ENCODE measurements at regions not wholly inside any gene's neighbourhood (a gene's known extent, or its start where the extent isn't known, plus 50 kb on each side); places are given as distances from the start of the nearest gene placed in this dataset.

DNA sequence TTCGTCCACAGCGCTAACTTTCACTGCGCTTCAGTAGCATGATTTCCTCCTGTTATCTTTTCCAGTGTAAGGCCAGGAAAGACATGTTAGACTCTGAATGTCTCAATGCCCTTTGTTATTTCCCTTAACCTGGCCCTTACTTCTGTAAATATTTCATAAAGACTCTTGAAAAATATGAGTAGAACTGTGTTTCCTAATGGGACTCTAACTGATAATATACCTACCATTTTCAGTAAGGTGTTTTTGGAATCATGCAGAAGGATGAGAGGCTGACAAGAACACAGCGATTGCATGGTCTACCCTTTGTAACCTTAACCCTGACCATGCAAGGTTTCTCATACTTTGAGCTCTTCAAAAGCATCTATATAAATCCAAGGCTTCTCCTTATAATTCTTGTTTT is 550.1 kb downstream of the SLITRK6 start:
- no peak for ATAC-seq
- Mint-ChIP-seq H3K27ac (no peak overlapping the region), H3K4me1 (no peaks in the 10 kb centered on the region), H3K27me3 (no peaks in the 10 kb centered on the region), H3K4me3 (no peak overlapping the region), H3K36me3 (ENCODE audit: low read depth) (no peaks in the 10 kb centered on the region)
- no peaks in the 10 kb centered on the region for H3K9me3 ChIP-seq (ENCODE audit: control insufficient read depth, low read length, poor library complexity, severe bottlenecking)
- no peak for DNase-seq

DNA sequence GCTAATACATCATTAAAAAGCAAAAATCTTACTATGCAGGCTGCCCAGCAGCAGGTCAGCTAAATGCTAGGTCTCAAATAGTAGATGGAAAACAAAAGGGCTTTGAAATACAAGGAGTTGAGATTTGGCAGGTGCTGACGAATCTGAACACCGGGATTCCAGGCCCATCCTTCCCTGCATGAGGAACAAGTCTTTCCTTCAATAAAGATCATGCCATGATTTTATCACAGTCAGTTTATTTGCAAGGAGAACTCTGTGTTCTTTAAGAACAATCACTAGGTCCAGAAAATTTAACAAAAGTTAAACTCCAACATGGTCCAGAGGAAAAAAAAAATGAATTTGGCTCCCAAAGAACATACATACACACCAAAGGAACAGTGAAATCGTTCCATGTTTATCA is 551.4 kb downstream of the SLITRK6 start:
- H3K27me3 Mint-ChIP-seq: no peaks in the 10 kb centered on the region
- H3K4me1 Mint-ChIP-seq: no peaks in the 10 kb centered on the region
- DNase-seq: no peak
- no peak for ATAC-seq
- H3K9me3 ChIP-seq (ENCODE audit: control insufficient read depth, low read length, poor library complexity, severe bottlenecking): no peaks in the 10 kb centered on the region
- no peaks in the 10 kb centered on the region for H3K36me3 Mint-ChIP-seq (ENCODE audit: low read depth)
- no peak overlapping the region for H3K4me3 Mint-ChIP-seq
- H3K27ac Mint-ChIP-seq: no peak overlapping the region

DNA sequence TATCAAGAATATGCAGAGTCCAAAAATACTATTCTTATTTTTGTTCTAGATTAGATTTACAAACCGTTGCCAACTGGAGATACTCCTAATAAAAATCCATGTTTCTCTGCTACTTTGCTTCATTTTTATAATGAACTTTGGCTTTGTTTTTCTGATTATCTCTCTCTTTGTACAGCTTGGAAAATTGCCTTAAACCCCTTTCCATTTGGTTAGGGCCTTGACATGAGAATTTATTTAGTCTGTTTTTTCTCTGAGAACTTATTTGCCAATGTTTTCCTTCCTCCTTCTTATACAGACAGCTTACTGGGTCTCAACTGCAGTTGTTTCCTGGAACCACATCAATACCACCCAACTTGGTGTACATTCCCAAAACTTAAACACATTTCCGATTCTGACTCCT is 555.4 kb downstream of the SLITRK6 start:
- no peaks in the 10 kb centered on the region for H3K36me3 Mint-ChIP-seq (ENCODE audit: low read depth)
- no peaks in the 10 kb centered on the region for H3K9me3 ChIP-seq (ENCODE audit: control insufficient read depth, low read length, poor library complexity, severe bottlenecking)
- H3K4me3 Mint-ChIP-seq: no peak overlapping the region
- no peak overlapping the region for H3K27ac Mint-ChIP-seq
- no peaks in the 10 kb centered on the region for H3K27me3 Mint-ChIP-seq
- DNase-seq (no peak), ATAC-seq (no peak)
- H3K4me1 Mint-ChIP-seq: no peaks in the 10 kb centered on the region

DNA sequence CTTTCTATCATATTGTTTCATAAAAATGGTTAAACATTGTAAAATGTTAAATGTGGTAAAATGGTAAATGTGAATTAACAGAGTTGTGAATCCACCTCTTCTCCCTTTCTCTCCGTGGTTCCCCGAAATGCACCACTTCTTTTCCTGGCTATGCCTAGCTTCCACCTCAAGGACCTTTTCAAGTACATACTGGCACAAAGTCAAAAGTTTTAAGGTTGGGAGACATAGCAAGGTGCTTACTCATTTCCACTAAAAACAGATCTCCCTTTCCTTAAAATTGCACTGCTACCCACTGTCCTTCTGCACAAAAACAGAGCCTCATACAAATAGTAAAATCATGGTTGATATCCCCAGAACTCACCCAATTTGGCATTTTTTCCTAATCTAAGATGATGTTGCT is 558.2 kb downstream of the SLITRK6 start:
- ATAC-seq (no peak), DNase-seq (no peak)
- no peaks in the 10 kb centered on the region for H3K36me3 Mint-ChIP-seq (ENCODE audit: low read depth)
- H3K27ac Mint-ChIP-seq: no peak overlapping the region
- no peaks in the 10 kb centered on the region for H3K9me3 ChIP-seq (ENCODE audit: control insufficient read depth, low read length, poor library complexity, severe bottlenecking)
- H3K4me3 Mint-ChIP-seq: no peak overlapping the region
- H3K4me1 Mint-ChIP-seq: no peaks in the 10 kb centered on the region
- no peaks in the 10 kb centered on the region for H3K27me3 Mint-ChIP-seq

DNA sequence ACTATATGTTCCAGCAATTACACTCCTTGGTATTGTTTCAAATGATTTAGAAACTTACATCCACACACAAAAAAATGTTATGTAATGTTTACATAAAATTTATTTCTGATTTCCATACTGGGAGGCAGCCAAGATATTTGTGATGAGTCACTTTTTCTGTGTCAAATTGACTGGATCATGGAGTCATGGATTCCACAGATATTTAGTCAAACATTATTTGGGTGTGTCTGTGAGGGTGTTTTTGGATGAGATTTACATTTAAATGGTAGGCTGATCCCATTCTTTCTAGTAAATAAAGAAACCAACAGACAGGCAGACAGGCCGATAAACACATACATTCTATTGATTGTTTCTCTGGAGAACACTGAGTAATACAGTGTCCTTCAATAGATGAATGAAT is 562.8 kb downstream of the SLITRK6 start:
- no peaks in the 10 kb centered on the region for H3K36me3 Mint-ChIP-seq (ENCODE audit: low read depth)
- H3K9me3 ChIP-seq (ENCODE audit: control insufficient read depth, low read length, poor library complexity, severe bottlenecking): no peaks in the 10 kb centered on the region
- H3K27me3 Mint-ChIP-seq: no peaks in the 10 kb centered on the region
- ATAC-seq (no peak), DNase-seq (no peak)
- no peak overlapping the region for H3K4me3 Mint-ChIP-seq
- H3K27ac Mint-ChIP-seq: no peak overlapping the region
- H3K4me1 Mint-ChIP-seq: no peaks in the 10 kb centered on the region

DNA sequence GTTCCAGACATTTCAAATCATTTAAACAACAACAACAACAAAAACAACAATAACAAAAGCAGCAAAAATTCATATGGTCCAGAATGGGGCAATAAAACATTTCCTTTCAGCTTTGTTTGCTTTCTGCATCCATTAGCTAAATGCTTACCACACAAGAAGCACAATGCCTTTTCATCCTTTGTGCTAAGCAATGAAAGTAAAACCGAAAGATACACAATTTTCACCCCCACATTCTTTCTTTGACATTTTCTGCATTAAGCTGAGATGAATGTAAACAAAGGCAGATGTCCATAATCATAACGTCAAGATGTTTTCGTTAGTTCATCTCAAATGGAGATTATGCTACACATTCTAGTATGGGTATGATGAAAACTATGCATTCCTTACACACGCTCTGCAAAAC is 568.5 kb downstream of the SLITRK6 start:
- Mint-ChIP-seq H3K4me1 (no peaks in the 10 kb centered on the region), H3K27ac (no peak overlapping the region), H3K4me3 (no peak overlapping the region), H3K36me3 (ENCODE audit: low read depth) (no peaks in the 10 kb centered on the region), H3K27me3 (no peaks in the 10 kb centered on the region)
- ATAC-seq: no peak
- no peaks in the 10 kb centered on the region for H3K9me3 ChIP-seq (ENCODE audit: control insufficient read depth, low read length, poor library complexity, severe bottlenecking)
- DNase-seq: no peak

DNA sequence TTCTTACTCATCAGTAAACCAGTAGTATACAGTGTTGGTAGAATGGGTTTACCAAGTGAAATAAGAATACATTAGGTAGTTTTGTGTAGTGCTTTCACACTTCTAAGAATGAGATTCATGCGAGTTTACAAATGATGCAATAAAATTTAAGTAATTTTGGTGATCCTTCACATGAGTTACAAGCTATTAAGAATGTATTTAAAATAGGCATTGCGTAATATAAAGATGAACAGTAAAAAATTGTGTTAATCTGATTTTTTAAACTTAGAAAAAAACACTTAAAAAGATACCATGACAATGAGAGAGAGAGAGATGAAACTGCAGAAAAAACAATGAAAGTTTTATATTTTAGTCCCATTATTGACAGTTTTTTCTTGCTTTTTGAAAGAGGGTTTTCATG is 570.5 kb downstream of the SLITRK6 start:
- H3K9me3 ChIP-seq (ENCODE audit: control insufficient read depth, low read length, poor library complexity, severe bottlenecking): no peaks in the 10 kb centered on the region
- ATAC-seq: no peak
- Mint-ChIP-seq H3K27ac (no peak overlapping the region), H3K4me1 (no peaks in the 10 kb centered on the region), H3K4me3 (no peak overlapping the region), H3K27me3 (no peaks in the 10 kb centered on the region), H3K36me3 (ENCODE audit: low read depth) (no peaks in the 10 kb centered on the region)
- no peak for DNase-seq

DNA sequence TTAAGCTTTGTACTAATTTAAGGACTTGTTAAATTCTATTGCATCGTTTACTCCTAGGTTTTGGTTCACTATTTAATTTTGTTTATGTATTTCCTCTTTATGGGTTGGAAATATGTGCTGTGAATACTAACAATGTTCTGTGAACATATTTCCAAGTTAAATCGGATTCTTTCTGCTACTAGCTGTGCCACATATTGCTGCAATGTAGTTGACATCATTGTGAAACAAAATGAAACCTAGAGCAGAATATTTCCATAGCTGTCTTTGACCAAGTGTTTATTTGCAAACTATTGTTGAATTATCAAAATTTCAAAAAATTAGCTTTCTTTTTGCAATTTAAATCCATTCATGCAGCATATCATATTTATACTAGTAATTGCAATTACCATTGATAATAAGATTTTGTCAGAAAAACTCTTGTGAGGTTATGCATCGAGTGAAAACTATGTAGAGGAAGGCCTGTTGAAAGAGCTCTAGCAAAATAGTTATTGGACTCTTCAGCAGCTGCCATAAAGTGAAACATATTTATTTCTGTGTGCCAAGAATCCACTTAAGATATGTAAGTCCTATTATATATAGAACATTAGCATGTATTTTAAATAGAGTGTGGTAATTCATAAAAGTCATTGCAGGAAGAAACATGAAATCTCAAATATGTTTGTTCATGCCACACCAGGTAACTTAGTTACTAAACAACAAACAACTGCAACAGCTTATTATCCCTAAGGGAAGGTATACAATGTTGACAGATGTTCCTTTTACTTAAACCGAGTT is 575.1 kb downstream of the SLITRK6 start:
- H3K27me3 Mint-ChIP-seq: no peaks in the 10 kb centered on the region
- no peaks in the 10 kb centered on the region for H3K4me1 Mint-ChIP-seq
- H3K36me3 Mint-ChIP-seq (ENCODE audit: low read depth): no peaks in the 10 kb centered on the region
- H3K27ac Mint-ChIP-seq: no peak overlapping the region
- ATAC-seq: no peak
- no peak overlapping the region for H3K4me3 Mint-ChIP-seq
- H3K9me3 ChIP-seq (ENCODE audit: control insufficient read depth, low read length, poor library complexity, severe bottlenecking): no peaks in the 10 kb centered on the region
- no peak for DNase-seq

DNA sequence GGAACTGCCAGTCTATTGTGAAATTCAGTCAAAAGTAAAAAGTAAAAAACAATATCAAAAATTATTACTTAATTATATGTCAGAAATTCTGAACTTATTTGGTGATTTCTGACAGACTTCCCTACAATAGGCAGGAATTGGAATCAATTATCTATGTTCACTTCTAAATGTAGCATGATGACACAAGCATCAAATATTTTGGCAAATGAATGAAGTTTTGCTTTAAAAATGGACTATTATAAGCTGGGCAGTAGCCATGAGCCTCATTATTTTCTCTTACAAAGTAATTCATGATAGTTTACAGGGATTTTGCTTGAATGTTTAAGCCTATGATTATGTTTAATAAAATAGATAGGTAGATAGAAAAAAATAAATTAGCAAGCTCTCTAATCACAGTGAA is 582.6 kb downstream of the SLITRK6 start:
- Mint-ChIP-seq H3K36me3 (ENCODE audit: low read depth) (no peaks in the 10 kb centered on the region), H3K4me3 (no peak overlapping the region), H3K4me1 (no peaks in the 10 kb centered on the region), H3K27ac (no peak overlapping the region), H3K27me3 (no peaks in the 10 kb centered on the region)
- no peak for DNase-seq
- no peaks in the 10 kb centered on the region for H3K9me3 ChIP-seq (ENCODE audit: control insufficient read depth, low read length, poor library complexity, severe bottlenecking)
- ATAC-seq: no peak

DNA sequence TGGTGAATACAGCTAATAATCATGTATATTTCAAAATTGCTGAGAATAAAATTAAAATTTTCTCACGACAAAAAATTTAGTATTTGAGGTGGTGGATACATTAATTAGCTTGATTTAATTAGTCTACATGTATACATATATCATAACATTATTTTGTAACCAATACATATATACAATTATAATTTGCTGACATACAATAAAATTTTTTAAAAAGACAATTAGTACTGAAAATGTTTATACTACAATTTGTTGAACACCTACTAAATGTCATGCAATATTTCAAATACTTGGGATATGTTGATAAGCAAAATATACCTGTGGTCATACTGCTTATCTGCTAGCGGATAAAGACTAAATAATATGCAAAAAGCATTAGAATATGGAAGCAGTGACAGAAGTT is 586.5 kb downstream of the SLITRK6 start:
- ATAC-seq: no peak
- no peak for DNase-seq
- no peaks in the 10 kb centered on the region for H3K9me3 ChIP-seq (ENCODE audit: control insufficient read depth, low read length, poor library complexity, severe bottlenecking)
- no peak overlapping the region for H3K27ac Mint-ChIP-seq
- H3K4me3 Mint-ChIP-seq: no peak overlapping the region
- H3K36me3 Mint-ChIP-seq (ENCODE audit: low read depth): no peaks in the 10 kb centered on the region
- no peaks in the 10 kb centered on the region for H3K4me1 Mint-ChIP-seq
- H3K27me3 Mint-ChIP-seq: no peaks in the 10 kb centered on the region

DNA sequence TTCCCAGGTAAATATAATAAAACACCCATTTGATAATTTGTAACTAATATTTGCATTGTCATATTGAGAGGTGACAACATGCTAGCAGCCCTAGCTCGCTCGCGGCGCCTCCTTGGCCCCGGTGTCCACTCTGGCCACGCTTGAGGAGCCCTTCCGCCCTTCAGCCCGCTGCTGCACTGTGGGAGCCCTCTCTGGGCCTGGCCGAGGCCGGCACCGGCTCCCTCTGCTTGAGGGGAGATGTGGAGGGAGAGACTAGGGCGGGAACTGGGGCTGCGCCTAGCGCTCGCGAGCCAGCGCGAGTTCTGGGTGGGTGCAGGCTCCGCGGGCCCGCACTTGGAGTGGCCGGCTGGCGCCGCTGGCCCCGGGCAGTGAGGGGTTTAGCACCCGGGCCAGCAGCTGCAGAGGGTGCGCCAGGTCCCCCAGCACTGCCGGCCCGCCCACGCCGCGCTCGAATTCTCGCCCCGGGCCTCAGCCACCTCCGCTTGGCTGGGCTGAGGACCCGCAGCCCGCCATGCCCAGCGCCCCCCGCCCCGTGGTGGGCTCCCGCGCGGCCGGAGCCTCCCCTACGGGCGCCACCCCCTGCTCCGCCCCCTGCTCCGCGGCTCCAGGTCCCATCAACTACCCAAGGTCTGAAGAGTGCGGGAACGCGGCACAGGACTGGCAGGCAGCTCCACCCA is 594.4 kb downstream of the SLITRK6 start:
- no peaks in the 10 kb centered on the region for H3K9me3 ChIP-seq (ENCODE audit: control insufficient read depth, low read length, poor library complexity, severe bottlenecking)
- H3K27ac Mint-ChIP-seq: no peak overlapping the region
- H3K27me3 Mint-ChIP-seq: no peaks in the 10 kb centered on the region
- no peaks in the 10 kb centered on the region for H3K4me1 Mint-ChIP-seq
- no peaks in the 10 kb centered on the region for H3K36me3 Mint-ChIP-seq (ENCODE audit: low read depth)
- ATAC-seq (no peak), DNase-seq (no peak)
- no peak overlapping the region for H3K4me3 Mint-ChIP-seq

DNA sequence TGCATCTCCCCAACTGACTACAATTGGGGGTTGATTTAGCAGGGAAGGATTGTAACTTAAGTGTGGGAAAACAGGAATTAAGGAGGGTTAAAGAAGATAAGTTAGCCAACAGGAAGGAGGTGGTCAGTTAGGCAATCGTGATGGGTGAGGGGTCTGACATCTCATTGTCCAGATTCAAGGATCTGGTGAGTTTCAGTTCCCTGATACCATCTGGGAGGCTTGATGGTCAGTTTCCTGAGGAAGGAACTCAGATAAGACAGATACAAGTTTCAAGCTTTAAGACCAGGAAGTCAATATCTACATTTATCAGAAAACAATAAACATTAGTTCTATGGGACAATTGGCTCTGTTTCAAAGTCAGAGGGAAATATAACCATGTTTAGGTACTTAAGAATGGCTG is 601.8 kb downstream of the SLITRK6 start:
- no peak overlapping the region for H3K27ac Mint-ChIP-seq
- H3K27me3 Mint-ChIP-seq: no peaks in the 10 kb centered on the region
- H3K4me3 Mint-ChIP-seq: no peak overlapping the region
- H3K36me3 Mint-ChIP-seq (ENCODE audit: low read depth): no peaks in the 10 kb centered on the region
- ATAC-seq (no peak), DNase-seq (no peak)
- H3K4me1 Mint-ChIP-seq: no peaks in the 10 kb centered on the region
- no peaks in the 10 kb centered on the region for H3K9me3 ChIP-seq (ENCODE audit: control insufficient read depth, low read length, poor library complexity, severe bottlenecking)

DNA sequence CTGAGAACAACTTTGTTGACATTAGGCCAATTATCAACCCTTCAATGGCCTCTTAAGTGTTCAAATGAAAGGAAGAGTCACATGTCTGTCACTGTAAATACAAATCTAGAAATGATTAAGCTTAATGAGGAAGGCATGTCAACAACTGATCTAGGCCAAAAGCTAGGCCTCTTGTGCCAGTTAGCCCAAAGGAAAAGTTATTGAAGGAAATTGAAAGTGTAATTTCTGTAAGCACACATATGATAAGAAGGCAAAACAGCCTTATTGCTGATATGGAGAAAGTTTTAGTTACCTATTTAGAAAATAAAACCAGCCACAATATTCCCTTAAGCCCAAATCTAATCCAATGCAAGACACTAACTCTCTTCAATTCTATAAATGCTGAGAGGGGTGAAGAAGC is 604.7 kb downstream of the SLITRK6 start:
- DNase-seq (no peak), ATAC-seq (no peak)
- Mint-ChIP-seq H3K27ac (no peak overlapping the region), H3K4me1 (no peaks in the 10 kb centered on the region), H3K4me3 (no peak overlapping the region), H3K27me3 (no peaks in the 10 kb centered on the region), H3K36me3 (ENCODE audit: low read depth) (no peaks in the 10 kb centered on the region)
- no peaks in the 10 kb centered on the region for H3K9me3 ChIP-seq (ENCODE audit: control insufficient read depth, low read length, poor library complexity, severe bottlenecking)
